Natural killer cell (primary cell): ENCODE measurements at regions not wholly inside any gene's neighbourhood (a gene's known extent, or its start where the extent isn't known, plus 50 kb on each side); places are given as distances from the start of the nearest gene placed in this dataset.

Experiments used
- ATAC-seq, 3 donors: fragments of 150-1000 bp in 2 of 3; fragments of 200-7000 bp in 1 of 3; cut with Tn5 transposase; 1 replicate in 1 of 3; 2 replicates in 2 of 3; pipeline ENCODE4 v1.10.0; 2021; ENCODE audit warnings: mild to moderate bottlenecking in 2 of 3, moderate library complexity in 2 of 3
- DNase-seq, 2 donors: peaks; one replicate each; pipeline versions ENCODE4 v3.0.0 to v3.0.0-alpha.2; 2013 to 2021; ENCODE audit warnings: mixed read lengths in 1 of 2
- H3K27ac ChIP-seq: one replicate; pipeline ENCODE4 v1.5.1; 2013; ENCODE audit warnings: mild to moderate bottlenecking, low read length
- H3K27me3 ChIP-seq: one replicate; pipeline ENCODE4 v1.6.1; 2013; ENCODE audit warnings: low read length; ENCODE audit not compliant: control insufficient read depth, insufficient read depth
- H3K36me3 ChIP-seq: one replicate; pipeline ENCODE4 v1.6.1; 2013; ENCODE audit warnings: low read length; ENCODE audit not compliant: control insufficient read depth, insufficient read depth
- H3K4me1 ChIP-seq: one replicate; pipeline ENCODE4 v1.6.1; 2013; ENCODE audit warnings: low read length; ENCODE audit not compliant: control insufficient read depth, insufficient read depth
- H3K4me3 ChIP-seq: one replicate; pipeline ENCODE4 v1.5.1; 2013; ENCODE audit warnings: low read length
- H3K9me3 ChIP-seq: one replicate; pipeline ENCODE4 v1.6.1; 2013; ENCODE audit warnings: low read length; ENCODE audit not compliant: control insufficient read depth, insufficient read depth
- H3K27ac Mint-ChIP-seq, 2 donors: one replicate each; pipeline ENCODE4 v1.8.0; 2022; ENCODE audit warnings: mild to moderate bottlenecking in 2 of 2, mixed read lengths in 2 of 2, moderate library complexity in 1 of 2
- H3K27me3 Mint-ChIP-seq, 2 donors: one replicate each; pipeline ENCODE4 v1.8.0; 2022; ENCODE audit warnings: low read depth in 2 of 2, mixed read lengths in 2 of 2
- H3K36me3 Mint-ChIP-seq: one replicate; pipeline ENCODE4 v1.8.0; 2022; ENCODE audit warnings: mixed read lengths
- H3K4me1 Mint-ChIP-seq, 2 donors: one replicate each; pipeline ENCODE4 v1.8.0; 2022; ENCODE audit warnings: mixed read lengths in 2 of 2
- H3K4me3 Mint-ChIP-seq: one replicate; pipeline ENCODE4 v1.8.0; 2022; ENCODE audit warnings: mild to moderate bottlenecking, moderate library complexity, mixed read lengths
- H3K9me3 Mint-ChIP-seq, 2 donors: one replicate each; pipeline ENCODE4 v1.8.0; 2022; ENCODE audit warnings: mixed read lengths in 2 of 2
- CTCF ChIP-seq: fragments of 200-600 bp; IDR thresholded peaks from one replicate; pipeline ENCODE4 v1.8.0; 2022; ENCODE audit warnings: antibody characterized with exemption
- WGBS: methylation state at CpG from one replicate; pipeline ENCODE4 v1.1.7; 2013; ENCODE audit warnings: missing lambda C conversion rate; ENCODE audit not compliant: insufficient coverage; 5-methylcytosine and 5-hydroxymethylcytosine counted together
- intact Hi-C: fragments of 100-400 bp; cut with micrococcal nuclease; formaldehyde crosslinking; loops from one replicate; pipeline ENCODE4 v1.14.2; 2022

- no peak for TF ChIP-seq CTCF
- H3K9me3 ChIP-seq, result no peaks in the 10 kb centered on the region
- peaks cover 0 to 4% of the 10 kb centered on the region in 2 donors for H3K27me3 Mint-ChIP-seq
- no peaks in the 10 kb centered on the region for H3K4me1 Mint-ChIP-seq
- H3K36me3 Mint-ChIP-seq, result no peaks in the 10 kb centered on the region
- H3K27ac Mint-ChIP-seq, result no peak overlapping the region
- H3K4me1 ChIP-seq, result no peaks in the 10 kb centered on the region
- H3K9me3 Mint-ChIP-seq, result no peaks in the 10 kb centered on the region
- H3K27me3 ChIP-seq, result no peaks in the 10 kb centered on the region
- ATAC-seq (no peak), DNase-seq (no peak)
- no peak overlapping the region for H3K27ac ChIP-seq
- no peak overlapping the region for H3K4me3 ChIP-seq
- 92% methylated on average over 12 of the region's 12 CpGs for WGBS
- intact Hi-C loops, result no loop called here
- no peaks in the 10 kb centered on the region for H3K36me3 ChIP-seq
- H3K4me3 Mint-ChIP-seq, result no peak overlapping the region
Measured at GRCh38 chr3:14282001-14282705, 103.5 kb downstream of the LSM3 start.

GRCh38 chr3:14282706-14283075, 104.1 kb downstream of the LSM3 start:
- H3K9me3 Mint-ChIP-seq, result no peaks in the 10 kb centered on the region
- no peaks in the 10 kb centered on the region for H3K4me1 ChIP-seq
- no peaks in the 10 kb centered on the region for H3K36me3 Mint-ChIP-seq
- WGBS, result 93% methylated on average over 6 of the region's 6 CpGs
- no peaks in the 10 kb centered on the region for H3K4me1 Mint-ChIP-seq
- no peaks in the 10 kb centered on the region for H3K36me3 ChIP-seq
- H3K4me3 Mint-ChIP-seq, result no peak overlapping the region
- intact Hi-C loops, result no loop called here
- peaks cover 0 to 4% of the 10 kb centered on the region in 2 donors for H3K27me3 Mint-ChIP-seq
- H3K27ac ChIP-seq, result no peak overlapping the region
- H3K27me3 ChIP-seq, result no peaks in the 10 kb centered on the region
- H3K27ac Mint-ChIP-seq, result no peak overlapping the region
- no peak for TF ChIP-seq CTCF
- H3K4me3 ChIP-seq, result no peak overlapping the region
- no peak for DNase-seq
- H3K9me3 ChIP-seq, result no peaks in the 10 kb centered on the region
- no peak for ATAC-seq

- H3K4me1 Mint-ChIP-seq, result no peaks in the 10 kb centered on the region
- ATAC-seq, result no peak
Measured at GRCh38 chr3:14283092-14283812, 104.6 kb downstream of the LSM3 start.

More at GRCh38 chr3:14283092-14283812, 104.6 kb downstream of the LSM3 start:
- Mint-ChIP-seq H3K27ac (no peak overlapping the region), H3K4me3 (no peak overlapping the region), H3K9me3 (no peaks in the 10 kb centered on the region), H3K36me3 (no peaks in the 10 kb centered on the region), H3K27me3 (peaks cover 0 to 4% of the 10 kb centered on the region in 2 donors)
- Histone ChIP-seq H3K27ac (no peak overlapping the region), H3K9me3 (no peaks in the 10 kb centered on the region), H3K36me3 (no peaks in the 10 kb centered on the region), H3K4me1 (no peaks in the 10 kb centered on the region), H3K27me3 (no peaks in the 10 kb centered on the region), H3K4me3 (no peak overlapping the region)
- no peak for DNase-seq
- no peak for TF ChIP-seq CTCF
- WGBS, result 89% methylated on average over 7 of the region's 7 CpGs
- intact Hi-C loops, result no loop called here
